Adrenal gland (tissue), 5 donors: ENCODE measurements at regions not wholly inside any gene's neighbourhood (a gene's known extent, or its start where the extent isn't known, plus 50 kb on each side); places are given as distances from the start of the nearest gene placed in this dataset.

ENCODE experiments used
- CTCF ChIP-seq, 6 experiments: fragments of 450-650 bp in 4 of 6; fragments of 200-600 bp in 2 of 6; sonication (generic) in 1 of 6; IDR thresholded peaks; 1 replicate in 5 of 6; 2 replicates in 1 of 6; pipeline versions ENCODE4 v1.5.1 to v1.8.0; 2016 to 2021; ENCODE audit warnings: antibody characterized with exemption in 6 of 6, mild to moderate bottlenecking in 2 of 6, moderate library complexity in 1 of 6
- POLR2A ChIP-seq, 2 donors: fragments of 450-650 bp; IDR thresholded peaks; one replicate each; pipeline ENCODE4 v1.6.1; 2017; ENCODE audit warnings: antibody characterized with exemption in 2 of 2, mild to moderate bottlenecking in 2 of 2, moderate library complexity in 1 of 2
- donor health status: DM: no; HTN: no; CAD: no.

- no peak for TF ChIP-seq CTCF (IDR thresholded peaks at IDR 0.05)
- TF ChIP-seq POLR2A (IDR thresholded peaks at IDR 0.05) = no peak
Observed at GRCh38 chr10:120204877-120205276, 252.2 kb upstream of the PLPP4 start.
